WTC11 (cell line): ENCODE measurements at regions not wholly inside any gene's neighbourhood (a gene's known extent, or its start where the extent isn't known, plus 50 kb on each side); places are given as distances from the start of the nearest gene placed in this dataset.

Experiments
- ATF1 ChIP-seq: sonication (generic); formaldehyde crosslinking; IDR thresholded peaks from 2 replicates; pipeline ENCODE4 v1.8.1; 2023; ENCODE audit warnings: mild to moderate bottlenecking, moderate library complexity, missing genetic modification reagents
- CBFB ChIP-seq: sonication (generic); formaldehyde crosslinking; IDR thresholded peaks from 2 replicates; pipeline ENCODE4 v1.8.1; 2022; ENCODE audit warnings: mild to moderate bottlenecking, low read depth, missing genetic modification reagents
- CREM ChIP-seq: sonication (generic); formaldehyde crosslinking; IDR thresholded peaks from 2 replicates; pipeline ENCODE4 v1.8.1; 2022; ENCODE audit warnings: mild to moderate bottlenecking, missing genetic modification reagents, moderate library complexity
- CTCF ChIP-seq: fragments of 200-600 bp; IDR thresholded peaks from 2 replicates; pipeline ENCODE4 v1.8.0; 2022; ENCODE audit warnings: antibody characterized with exemption
- ELF4 ChIP-seq: sonication (generic); formaldehyde crosslinking; IDR thresholded peaks from 2 replicates; pipeline ENCODE4 v1.8.1; 2022; ENCODE audit warnings: low read depth, mild to moderate bottlenecking, moderate library complexity, missing genetic modification reagents
- MAX ChIP-seq: sonication (generic); formaldehyde crosslinking; IDR thresholded peaks from 2 replicates; pipeline ENCODE4 v1.8.0; 2022; ENCODE audit warnings: mild to moderate bottlenecking, missing genetic modification reagents
- NFE2L1 ChIP-seq: sonication (generic); formaldehyde crosslinking; IDR thresholded peaks from 2 replicates; pipeline ENCODE4 v1.8.1; 2023; ENCODE audit warnings: missing genetic modification reagents
- STAT6 ChIP-seq: sonication (generic); formaldehyde crosslinking; conservative IDR thresholded peaks from 2 replicates; pipeline ENCODE4 v1.8.1; 2023; ENCODE audit warnings: mild to moderate bottlenecking, low read depth, missing genetic modification reagents, moderate library complexity
- TCF7 ChIP-seq: sonication (generic); formaldehyde crosslinking; IDR thresholded peaks from 2 replicates; pipeline ENCODE4 v1.8.0; 2022; ENCODE audit warnings: mild to moderate bottlenecking, low read depth, missing genetic modification reagents, moderate library complexity
- TEAD1 ChIP-seq: sonication (generic); formaldehyde crosslinking; IDR thresholded peaks from 2 replicates; pipeline ENCODE4 v1.8.0; 2022; ENCODE audit warnings: mild to moderate bottlenecking, missing genetic modification reagents
- ZBTB21 ChIP-seq: sonication (generic); formaldehyde crosslinking; IDR thresholded peaks from 2 replicates; pipeline ENCODE4 v1.8.1; 2023; ENCODE audit warnings: mild to moderate bottlenecking, missing genetic modification reagents, borderline replicate concordance
- ZNF416 ChIP-seq: fragments of 250-450 bp; sonication (Bioruptor Pico); IDR thresholded peaks from 2 replicates; pipeline ENCODE4 v1.9.0; 2021; ENCODE audit warnings: mild to moderate bottlenecking, inconsistent platforms

DNA sequence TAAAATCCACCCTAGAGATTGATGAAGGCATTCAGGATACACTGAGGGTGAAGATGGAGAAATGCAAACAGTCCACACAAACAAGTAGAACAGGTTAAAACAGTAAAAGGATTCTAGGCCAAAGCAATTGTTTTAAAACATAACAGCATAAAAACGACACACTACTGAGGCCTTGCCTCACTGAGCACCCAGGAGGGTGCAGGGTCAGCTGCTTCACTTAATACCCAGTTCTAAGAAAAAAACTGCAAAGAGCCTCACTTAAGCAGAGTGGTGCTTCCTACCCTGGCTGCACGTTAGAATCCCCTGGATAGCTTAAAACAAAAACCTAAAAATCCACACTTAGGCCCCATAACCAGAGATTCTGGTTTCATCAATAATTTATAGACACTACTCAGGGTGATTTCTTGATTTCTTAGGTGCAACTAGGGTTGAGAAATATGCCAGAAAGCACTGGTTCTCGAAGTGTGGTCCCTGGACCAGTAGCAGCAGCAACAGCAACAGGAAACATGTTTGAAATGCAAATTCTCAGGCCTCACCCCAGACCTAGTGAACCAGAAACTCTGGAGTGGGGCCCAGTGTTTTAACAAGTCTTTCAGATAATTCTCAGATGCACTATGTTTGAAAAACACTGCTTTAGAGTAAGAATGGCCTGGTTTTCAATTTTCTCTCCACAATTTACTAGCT, 279.1 kb downstream of the ZEB2 start:
- TF ChIP-seq NFE2L1 = no peak
- no peak for TF ChIP-seq CTCF
- TF ChIP-seq TCF7 (CRISPR knock-in tag) = no peak
- TF ChIP-seq CREM (CRISPR knock-in tag) = no peak
- no peak for TF ChIP-seq ATF1 (CRISPR knock-in tag)
- TF ChIP-seq MAX (CRISPR knock-in tag) = no peak
- no peak for TF ChIP-seq ZBTB21
- no peak for TF ChIP-seq STAT6 (CRISPR knock-in tag)
- no peak for TF ChIP-seq TEAD1 (CRISPR knock-in tag)
- TF ChIP-seq ZNF416 (CRISPR knock-in tag) = no peak
- no peak for TF ChIP-seq CBFB (CRISPR knock-in tag)
- TF ChIP-seq ELF4 (CRISPR knock-in tag) = no peak
